Activated CD8-positive, alpha-beta memory T cell treated with anti-CD3 and anti-CD28 coated beads for 36 hours (primary cell): ENCODE measurements at regions not wholly inside any gene's neighbourhood (a gene's known extent, or its start where the extent isn't known, plus 50 kb on each side); places are given as distances from the start of the nearest gene placed in this dataset.

Experiments
- CTCF ChIA-PET: fragments of 350-600 bp; sonication (Branson Sonifier 250); formaldehyde crosslinking; loops from one replicate; lab custom pipeline; 2021; ENCODE audit warnings: antibody characterized with exemption; lab: Charles Lee
- POLR2A ChIA-PET: fragments of 350-600 bp; sonication (Branson Sonifier 250); formaldehyde crosslinking; loops from one replicate; lab custom pipeline; 2021; ENCODE audit warnings: antibody characterized with exemption; lab: Charles Lee

DNA sequence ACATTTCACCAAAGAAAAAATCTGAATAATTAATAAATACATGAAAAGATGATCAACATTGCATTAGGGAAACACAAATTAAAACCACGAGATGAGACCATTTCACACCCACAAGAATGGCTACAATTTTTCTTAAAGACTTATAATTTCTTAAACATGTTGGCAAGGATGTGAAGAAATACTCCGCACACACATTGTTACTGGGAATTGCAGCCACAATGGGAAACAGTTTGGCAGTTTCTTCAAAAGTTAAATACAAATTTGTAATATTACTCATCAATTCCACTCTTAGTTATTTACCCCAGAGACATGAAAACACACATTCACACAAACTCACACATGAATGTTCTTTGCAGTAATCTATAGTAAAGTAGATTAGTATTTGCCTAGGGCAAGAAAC, 363.3 kb upstream of the SMIM21 start:
- POLR2A ChIA-PET, result no interaction called here
- CTCF ChIA-PET, result no interaction called here

DNA sequence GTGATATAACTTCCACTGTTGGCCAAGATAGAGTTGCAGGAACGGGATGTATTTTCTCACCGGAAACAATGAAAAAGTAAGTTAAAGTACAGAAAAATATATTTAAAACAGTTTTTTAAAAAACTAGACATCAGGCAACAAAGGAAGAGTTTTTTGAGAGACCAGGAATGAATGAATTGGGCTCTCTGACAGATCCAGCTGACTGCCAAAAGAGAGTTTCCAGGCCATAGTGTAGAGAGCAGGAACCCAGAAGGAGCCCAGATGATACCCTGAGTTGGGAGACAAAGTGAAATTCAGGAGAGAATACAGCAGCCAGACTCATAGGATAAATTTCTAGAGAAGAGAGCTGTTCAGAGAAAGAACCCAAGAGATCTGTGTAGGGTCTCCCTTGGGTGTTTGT, 362.6 kb upstream of the SMIM21 start:
- ChIA-PET CTCF (no interaction called here), POLR2A (no interaction called here)

DNA sequence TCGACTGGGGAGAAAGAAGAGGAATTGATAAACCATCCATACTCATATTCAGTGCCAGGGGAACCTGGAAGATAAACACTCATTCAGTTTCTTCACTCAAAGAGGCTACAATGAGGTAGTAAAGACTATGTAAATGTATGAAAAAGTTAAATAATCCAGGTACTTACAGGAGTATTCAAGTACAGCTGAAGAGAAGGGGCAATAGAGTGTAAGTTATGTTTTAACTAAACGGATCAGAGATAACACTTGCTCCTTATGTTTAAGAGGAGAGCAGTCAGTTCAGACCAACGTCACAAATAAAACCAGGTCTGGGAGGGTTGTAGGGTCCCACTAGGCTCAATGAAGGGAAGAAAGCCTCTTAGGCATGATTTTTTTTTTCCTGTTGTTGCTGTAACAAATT, 358.3 kb upstream of the SMIM21 start:
- CTCF ChIA-PET, result no interaction called here
- POLR2A ChIA-PET, result no interaction called here

DNA sequence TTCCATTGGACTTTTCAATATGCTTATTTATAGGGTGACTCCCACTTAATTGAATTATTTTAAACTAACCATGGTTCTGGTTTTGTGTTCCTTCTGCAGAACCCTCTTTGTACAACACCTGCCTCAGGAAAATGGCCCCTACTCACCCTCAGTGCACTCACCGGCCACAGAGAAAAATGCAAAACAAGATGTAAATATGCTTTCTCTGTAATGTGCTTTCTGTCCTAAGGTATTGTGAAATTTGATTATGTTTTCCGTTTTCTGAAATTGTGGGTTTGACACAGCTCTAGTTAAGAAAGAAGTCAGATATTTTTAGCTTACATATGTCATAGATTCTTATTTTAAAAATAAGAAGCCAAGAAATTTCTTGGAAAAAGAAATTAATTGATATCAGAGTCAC, 357.7 kb upstream of the SMIM21 start:
- ChIA-PET CTCF (no interaction called here), POLR2A (no interaction called here)

DNA sequence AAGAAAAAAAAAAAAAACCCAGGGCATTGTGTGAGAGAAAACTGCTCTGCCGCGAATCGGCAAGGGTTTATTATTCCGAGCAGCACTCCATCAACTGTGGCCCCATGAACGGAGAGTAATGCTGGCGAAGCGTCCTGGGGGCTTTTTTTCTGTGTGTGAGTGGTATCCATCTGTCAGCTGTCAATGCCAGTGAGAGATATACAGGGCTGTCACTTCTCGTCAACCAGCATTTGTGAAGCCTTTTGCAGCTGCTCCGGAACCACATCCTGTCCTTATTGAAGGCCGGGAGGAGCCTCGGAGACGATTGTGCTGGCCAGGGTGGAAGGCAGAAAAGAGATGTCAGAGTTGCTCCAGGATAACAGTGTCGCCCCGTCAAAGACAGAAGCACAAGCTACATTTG, 356.9 kb upstream of the SMIM21 start:
- ChIA-PET POLR2A (no interaction called here), CTCF (no interaction called here)

DNA sequence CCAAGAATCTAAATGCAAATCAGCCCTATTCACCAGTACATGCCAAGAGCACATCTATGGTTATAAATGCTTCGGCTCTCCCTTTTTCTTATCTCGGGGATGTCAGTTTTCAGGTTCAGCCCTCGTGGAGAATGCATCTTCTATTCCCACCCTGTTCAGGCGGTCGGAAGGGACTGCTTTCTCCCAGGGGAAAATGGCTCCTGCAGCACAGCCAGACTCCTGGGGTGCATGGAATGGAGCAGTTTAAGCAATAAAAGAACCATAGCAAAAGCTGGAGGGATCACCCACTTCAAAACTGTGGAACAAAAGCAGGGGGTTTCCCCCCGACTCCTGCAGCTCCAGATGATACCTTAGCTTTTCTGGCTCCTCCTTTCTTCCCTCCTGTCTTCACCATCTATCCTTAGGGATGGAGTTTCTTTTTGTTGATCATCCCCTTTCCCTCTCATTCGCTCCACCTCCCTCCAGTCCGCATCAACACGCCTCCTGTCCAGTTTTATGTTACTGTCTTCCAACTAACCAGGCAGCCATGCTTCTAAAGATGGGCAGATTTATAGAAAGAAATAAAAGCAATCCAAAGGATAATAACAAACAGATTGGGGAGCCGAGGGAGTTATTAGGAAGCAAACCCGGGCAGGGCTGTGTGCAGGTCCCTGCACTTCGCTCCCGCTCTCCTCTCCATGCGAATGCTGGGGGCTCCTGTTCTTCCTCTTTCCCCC, 356.2 kb upstream of the SMIM21 start:
- ChIA-PET POLR2A (no interaction called here), CTCF (no interaction called here)

DNA sequence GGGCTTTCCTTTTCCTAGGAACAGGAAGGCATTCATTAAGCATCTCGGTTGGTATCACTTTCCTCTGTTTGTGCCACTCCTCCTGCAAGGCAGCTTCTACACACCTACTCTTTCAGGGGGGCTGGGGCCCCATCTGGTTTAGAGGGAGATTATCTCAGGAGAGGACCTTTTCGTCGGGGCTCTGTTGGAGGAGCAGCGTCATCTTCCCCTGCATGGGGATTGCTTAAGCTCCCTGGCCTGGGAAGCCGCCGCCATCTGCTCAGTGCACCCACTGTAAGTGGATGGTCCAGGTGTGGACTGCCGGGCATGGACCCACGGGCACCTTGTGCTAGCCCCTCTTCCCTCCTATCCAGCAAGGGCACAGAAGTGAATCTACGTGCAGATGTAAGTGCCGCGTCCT, 355.3 kb upstream of the SMIM21 start:
- CTCF ChIA-PET, result no interaction called here
- POLR2A ChIA-PET, result no interaction called here

DNA sequence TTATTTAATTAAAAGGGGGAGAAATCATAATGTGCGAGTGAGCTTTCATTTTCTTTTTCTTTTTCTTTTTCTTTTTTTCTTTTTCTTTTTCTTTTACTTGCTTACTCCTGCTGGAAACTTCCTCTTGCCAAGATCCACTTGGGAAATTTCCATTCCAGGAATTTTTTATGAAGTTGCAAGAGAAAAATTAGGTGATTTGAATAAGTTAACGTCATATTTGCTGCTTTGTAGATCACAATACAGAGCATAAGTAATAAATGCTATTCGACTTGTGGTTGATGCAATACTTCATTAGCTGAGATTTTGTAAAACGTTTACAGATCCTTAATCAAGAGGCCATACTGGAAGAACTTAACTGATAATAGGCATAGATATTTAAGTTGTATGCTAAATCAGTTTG, 354.7 kb upstream of the SMIM21 start:
- CTCF ChIA-PET, result no interaction called here
- POLR2A ChIA-PET, result no interaction called here

DNA sequence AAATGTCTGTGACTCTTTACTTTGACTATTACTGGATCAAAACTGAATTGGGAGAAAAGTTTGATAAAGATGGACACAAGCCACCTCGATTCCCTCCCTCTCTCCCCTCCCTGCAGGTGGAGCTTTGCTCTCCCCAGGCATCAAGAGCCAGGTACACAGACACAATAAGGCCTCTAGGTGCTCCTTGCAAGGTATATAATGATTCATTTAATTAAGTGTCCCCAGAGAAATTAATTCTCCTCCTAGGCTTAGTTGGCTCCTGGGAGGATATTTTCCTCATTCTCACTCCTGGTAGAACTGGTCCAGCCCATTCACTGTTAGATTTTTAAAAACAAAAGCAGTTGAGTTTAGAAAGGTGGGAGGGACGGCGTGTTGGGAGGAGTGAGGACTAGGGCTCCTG, 352.4 kb upstream of the SMIM21 start:
- CTCF ChIA-PET, result no interaction called here

DNA sequence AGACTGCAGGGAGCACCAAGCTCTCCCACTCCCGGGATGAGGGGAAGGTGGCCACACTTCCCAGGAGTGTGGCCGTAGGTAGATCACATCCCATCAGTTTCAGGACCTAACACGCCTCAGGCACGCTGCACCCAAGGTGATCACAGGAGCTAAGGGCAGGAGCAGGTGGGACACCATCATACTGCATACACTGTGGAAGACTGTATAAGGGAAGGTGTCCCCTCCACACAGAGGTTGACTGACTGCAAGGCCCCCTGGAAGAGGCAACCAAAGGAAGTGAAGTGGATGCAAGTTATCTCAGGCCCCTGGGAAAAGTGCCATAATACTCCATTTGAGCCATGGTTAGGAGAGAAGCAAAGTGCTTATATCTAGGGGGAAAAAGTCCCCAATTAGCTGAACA, 351.9 kb upstream of the SMIM21 start:
- CTCF ChIA-PET, result no interaction called here
- POLR2A ChIA-PET, result no interaction called here

More for the DNA sequence above, 352.4 kb upstream of the SMIM21 start:
- POLR2A ChIA-PET, result no interaction called here

DNA sequence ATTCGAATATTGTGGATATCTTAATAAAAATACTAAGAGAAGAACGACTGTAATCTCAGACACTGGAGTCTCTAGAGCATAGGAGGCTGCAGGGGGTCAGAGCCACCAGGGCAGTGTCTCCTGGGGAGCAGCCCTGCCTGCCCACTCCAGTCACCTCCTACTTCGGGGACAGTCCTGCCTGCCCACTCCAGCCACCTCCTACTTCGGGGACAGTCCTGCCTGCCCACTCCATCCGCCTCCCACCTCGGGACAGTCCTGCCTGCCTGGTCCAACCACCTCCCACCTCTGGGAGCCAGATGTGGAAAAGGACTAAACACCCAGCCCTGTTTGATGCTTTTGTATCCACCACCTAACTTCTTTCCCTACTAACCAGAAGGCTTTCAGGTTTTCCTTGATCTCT, 350.1 kb upstream of the SMIM21 start:
- POLR2A ChIA-PET, result no interaction called here

DNA sequence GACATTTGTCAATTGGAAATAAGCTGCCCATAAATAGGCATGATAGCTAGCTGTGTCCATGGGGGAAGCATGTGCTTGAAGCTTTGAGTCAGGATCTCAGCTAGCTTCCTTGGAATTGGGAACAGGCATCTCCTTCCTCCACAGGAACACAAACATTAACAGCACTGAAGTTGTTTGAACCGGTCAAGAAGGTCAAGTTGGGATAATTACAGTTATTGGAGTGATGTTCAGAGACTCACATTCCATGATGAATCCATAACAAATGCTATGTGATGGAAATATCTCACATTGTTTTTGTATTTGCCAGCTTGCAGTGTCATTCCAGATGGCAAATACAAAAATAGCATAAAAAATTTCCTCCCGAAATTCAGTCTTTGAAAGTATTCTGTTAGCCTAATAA, 347.6 kb upstream of the SMIM21 start:
- ChIA-PET CTCF (no interaction called here), POLR2A (no interaction called here)

More for the DNA sequence above, 350.1 kb upstream of the SMIM21 start:
- CTCF ChIA-PET, result no interaction called here

DNA sequence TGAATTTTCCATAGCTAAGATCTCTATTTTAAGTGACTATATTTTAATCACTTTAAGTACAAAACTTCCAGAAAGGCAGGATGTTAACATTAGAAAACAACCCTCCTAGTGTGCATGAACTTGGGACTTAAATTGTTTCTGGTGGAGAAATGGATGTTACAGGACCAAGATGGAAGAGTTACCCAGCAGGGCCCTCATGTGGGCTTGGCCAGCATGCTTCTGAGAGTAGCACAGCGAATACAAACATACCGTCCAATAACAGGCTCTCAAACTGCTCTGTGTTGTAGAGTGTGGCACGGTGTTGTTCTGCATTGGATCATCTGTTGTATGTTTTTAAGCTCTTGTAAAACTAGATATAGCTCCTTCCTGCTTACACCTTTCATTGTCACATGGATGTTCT, 346.1 kb upstream of the SMIM21 start:
- ChIA-PET POLR2A (no interaction called here), CTCF (no interaction called here)

DNA sequence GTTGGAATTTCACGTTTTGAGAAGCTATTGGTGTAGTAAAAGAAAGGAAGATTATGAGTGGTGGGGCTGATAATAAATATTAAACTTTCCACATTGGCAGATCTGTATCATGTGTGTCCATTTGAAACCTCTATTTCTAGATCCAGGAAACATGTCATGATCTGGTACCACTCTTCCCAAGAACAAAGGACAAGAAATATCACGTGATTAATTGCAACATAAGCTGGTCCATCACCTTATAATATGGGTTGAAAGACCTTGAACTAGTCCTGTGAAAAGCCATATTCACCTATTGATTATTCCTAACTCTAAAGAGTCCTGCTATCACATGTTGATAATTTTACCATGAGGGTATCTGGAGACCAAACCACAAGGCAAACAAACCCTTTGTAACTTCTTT, 335.3 kb upstream of the SMIM21 start:
- ChIA-PET CTCF (no interaction called here), POLR2A (no interaction called here)

DNA sequence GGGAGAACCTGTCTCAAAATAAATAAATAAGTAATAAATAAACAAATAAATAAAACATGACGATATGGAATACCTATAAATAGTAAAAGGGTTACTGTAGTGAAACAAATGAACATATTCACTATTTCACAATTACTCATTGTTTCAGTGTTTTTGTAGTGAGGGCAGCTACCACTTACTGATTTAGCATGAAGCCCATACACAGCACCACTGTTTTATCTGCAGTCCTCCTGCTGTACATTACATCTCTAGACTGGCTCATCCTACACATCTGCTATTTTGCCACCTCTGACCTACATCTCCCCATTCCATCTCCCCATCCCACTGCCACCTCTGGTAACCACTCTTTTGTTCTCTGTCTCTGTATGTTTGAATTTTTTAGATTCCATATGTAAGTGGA, 332.7 kb upstream of the SMIM21 start:
- ChIA-PET CTCF (no interaction called here), POLR2A (no interaction called here)

DNA sequence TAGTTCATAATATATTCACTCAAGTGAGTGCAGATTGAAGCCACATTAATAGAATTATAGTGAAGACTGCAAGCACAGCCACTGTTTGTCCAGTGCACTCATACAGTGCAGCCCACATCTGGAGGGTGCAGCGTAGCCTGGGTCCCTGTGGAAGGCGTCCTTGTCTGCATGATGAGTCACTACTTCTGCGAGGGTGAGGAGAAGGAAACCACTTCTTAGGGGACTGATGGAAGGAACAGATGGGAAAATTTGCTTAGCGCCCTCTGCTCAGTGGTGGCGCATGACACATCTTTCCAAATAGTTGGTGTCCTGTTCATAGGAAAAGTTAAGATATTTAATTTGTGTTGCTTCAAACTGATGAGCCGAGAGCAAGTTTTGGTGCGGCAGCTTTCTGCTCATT, 330.4 kb upstream of the SMIM21 start:
- ChIA-PET POLR2A (no interaction called here), CTCF (no interaction called here)

DNA sequence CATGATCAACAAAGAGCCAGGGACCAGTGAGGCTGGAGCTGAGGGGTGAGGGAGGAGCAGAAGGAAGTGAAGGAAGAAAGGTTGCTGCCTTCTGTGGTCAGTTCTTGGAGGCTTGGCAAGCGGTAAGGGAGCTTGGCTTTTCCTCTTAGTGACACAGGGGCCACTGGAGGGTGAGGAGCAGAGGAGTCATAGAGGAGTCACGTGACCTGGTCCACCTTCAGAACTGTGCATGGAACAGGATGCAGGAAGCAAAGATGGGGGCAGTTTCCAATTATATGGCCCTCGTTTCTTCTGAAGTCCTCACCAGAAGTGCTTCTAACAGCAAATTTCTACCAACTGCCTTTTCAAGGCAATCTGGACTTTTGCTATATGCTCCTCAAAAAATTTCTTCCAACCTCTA, 326.9 kb upstream of the SMIM21 start:
- POLR2A ChIA-PET, result no interaction called here
- CTCF ChIA-PET, result no interaction called here

DNA sequence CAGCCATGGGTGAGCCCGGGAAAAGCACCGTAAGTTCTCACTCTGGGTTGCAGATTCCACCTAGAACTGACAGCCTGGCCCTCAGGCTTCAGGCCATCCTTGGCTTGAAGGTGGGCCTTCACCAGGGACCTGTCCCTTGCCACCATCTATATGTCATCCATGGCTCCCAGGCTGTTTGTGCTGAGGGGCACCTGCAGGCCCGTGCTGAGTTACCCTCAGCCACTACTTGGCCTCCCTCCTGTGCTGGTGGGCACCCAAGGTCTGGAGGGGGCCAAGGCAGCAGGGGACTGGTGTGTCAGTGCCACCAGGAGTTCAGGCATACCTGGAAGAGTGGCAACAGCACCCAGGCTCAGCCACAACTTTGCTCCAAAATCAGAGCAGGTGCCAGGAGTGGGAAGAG, 326.2 kb upstream of the SMIM21 start:
- ChIA-PET CTCF (no interaction called here), POLR2A (no interaction called here)

DNA sequence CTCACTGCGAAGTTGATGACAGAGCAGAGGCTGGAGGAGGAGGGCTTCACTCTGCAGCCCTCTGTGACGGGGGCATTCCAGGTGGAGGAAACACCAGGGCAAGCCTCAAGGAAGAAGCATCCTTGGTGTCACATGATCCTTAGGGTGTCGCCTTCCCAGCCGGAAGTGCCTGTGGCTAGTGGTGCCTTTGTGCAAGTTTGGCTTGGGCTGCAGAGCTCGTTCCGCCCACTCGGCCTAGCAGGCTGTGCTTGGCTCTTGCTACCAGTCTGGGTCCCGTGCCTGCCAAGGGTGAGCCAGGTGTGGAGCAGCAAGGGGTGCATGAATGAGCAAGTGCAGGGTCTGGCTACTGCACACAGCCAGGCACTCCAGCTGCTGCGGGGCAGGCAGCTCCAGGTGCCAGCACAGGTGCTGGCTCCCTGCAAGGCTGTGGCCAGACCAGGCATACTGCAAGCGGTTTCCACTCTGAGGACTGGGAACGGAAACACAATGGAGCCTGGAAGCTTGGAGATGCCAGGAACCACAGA, 325.3 kb upstream of the SMIM21 start:
- POLR2A ChIA-PET, result no interaction called here

DNA sequence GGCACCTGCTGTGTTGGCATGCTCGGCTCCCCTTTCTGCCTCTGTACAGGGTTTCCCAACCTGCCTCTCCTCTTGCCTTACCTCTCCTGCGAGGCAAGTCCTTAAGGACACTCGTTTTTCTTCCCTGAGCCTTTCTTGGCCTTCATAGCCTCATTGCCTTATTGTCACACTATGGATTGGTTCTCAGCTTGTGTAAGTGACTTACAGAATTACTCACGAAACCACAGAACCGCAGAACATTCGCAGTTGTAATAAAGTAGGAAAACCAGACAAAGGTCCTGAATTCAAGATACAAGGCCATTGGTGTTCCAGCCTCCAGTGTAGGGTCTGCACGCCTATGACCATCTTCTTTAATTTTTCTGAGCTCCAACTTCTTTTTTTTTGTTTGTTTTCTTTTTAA, 317.6 kb upstream of the SMIM21 start:
- CTCF ChIA-PET, result no interaction called here
- POLR2A ChIA-PET, result no interaction called here

More for the DNA sequence above, 325.3 kb upstream of the SMIM21 start:
- CTCF ChIA-PET, result no interaction called here

DNA sequence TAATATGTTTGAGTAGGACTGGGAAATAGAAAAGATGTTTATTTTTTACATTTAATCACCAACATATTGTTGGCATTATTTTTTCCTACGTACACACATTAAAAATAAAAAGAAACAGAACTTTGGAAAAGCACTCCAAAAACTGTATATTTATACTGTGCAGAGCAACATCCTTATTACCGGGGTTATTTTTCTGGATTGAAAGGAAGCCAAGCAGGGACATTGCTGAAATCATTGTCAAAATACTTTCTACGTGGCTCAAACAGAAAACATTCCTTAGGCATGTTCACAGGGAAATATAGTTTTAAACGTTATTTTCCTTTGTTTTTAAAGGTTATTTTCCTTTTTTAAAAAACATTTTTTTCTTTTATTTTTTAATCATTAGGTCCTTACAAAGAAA, 315.0 kb upstream of the SMIM21 start:
- POLR2A ChIA-PET, result no interaction called here
- CTCF ChIA-PET, result no interaction called here

DNA sequence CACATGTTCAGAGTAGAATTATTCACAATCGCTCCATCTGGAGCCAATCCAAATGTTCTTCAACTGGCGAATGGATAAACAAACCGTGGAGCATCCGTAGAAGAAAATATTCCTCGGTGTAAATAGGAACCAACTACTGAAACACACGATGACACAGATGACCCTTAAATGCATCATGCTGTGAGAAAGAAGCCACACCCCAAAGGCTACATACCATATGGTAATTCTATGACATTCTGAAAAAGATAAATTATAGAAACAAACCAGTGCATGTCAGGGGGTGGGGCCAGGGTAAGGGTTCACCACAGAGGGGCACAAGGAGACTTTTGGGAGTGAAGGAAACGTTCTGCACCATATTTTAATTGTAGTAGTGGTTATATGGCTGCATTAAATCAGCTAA, 312.2 kb upstream of the SMIM21 start:
- CTCF ChIA-PET, result no interaction called here
- POLR2A ChIA-PET, result no interaction called here
